K562 (cell line): ENCODE measurements at regions not wholly inside any gene's neighbourhood (a gene's known extent, or its start where the extent isn't known, plus 50 kb on each side); places are given as distances from the start of the nearest gene placed in this dataset.

ENCODE experiments used
- ATAC-seq: fragments of 200-7000 bp; cut with Tn5 transposase; 3 replicates; pipeline ENCODE4 v1.9.1; 2020; ENCODE audit warnings: moderate library complexity
- BruUV-seq: library from RNA; stranded (reverse); fragments of 400-500 nt; replicated peaks from 2 replicates; lab custom pipeline; 2021; lab: Mats Ljungman, UMichigan
- CTCF ChIA-PET: fragments of 300-600 bp; formaldehyde crosslinking; extraction: SDS; loops from one replicate; lab custom pipeline; 2021; ENCODE audit warnings: low intra/inter-chr PET ratio; lab: Yijun Ruan, JAX
- POLR2A ChIA-PET: fragments of 300-600, 350-650 bp; sonication (Branson Sonifier 250); formaldehyde crosslinking; extraction: SDS; loops from one replicate; lab custom pipeline; 2021; ENCODE audit warnings: antibody characterized with exemption, inconsistent platforms; lab: Yijun Ruan, JAX
- DNase-seq, 4 experiments: peaks; one replicate each; pipeline versions ENCODE4 v3.0.0 to v3.0.0-alpha.2; 2011 to 2018; ENCODE audit warnings: low spot score in 3 of 4, mixed read lengths in 3 of 4; ENCODE audit errors: extremely low read depth in 1 of 4
- FAIRE-seq: peaks from 2 replicates; lab custom pipeline; 2011; peaks lifted over from hg19 to GRCh38; lab: Jason Lieb, UNC
- H2AFZ ChIP-seq: 2 replicates; pipeline ENCODE4 v1.6.0; 2011; ENCODE audit warnings: low read depth, low read length, control low read depth, inconsistent platforms
- H3K27ac ChIP-seq: fragments of 200-600 bp; 3 replicates; pipeline ENCODE4 v1.8.0; 2011; ENCODE audit warnings: low read depth, mild to moderate bottlenecking, control low read depth, inconsistent platforms, low read length, moderate library complexity, mixed read lengths; ENCODE audit errors: extremely low read depth
- H3K27me3 ChIP-seq, 2 experiments: fragments of 300-600 bp in 1 of 2; 2 replicates in 1 of 2; 3 replicates in 1 of 2; pipeline versions ENCODE4 v1.6.0 to v1.8.0; 2011; ENCODE audit warnings: inconsistent platforms in 2 of 2, low read length in 2 of 2, mild to moderate bottlenecking in 1 of 2, mixed read lengths in 1 of 2, moderate library complexity in 1 of 2; ENCODE audit not compliant: control insufficient read depth in 2 of 2, insufficient read depth in 2 of 2
- H3K36me3 ChIP-seq: fragments of 300-600 bp; 3 replicates; pipeline ENCODE4 v1.8.0; 2011; ENCODE audit warnings: mild to moderate bottlenecking, low read length, inconsistent platforms; ENCODE audit not compliant: control insufficient read depth, insufficient read depth
- H3K4me1 ChIP-seq, 2 experiments: fragments of 200-600 bp in 1 of 2; replicated peaks in 1 of 2; 2 replicates in 1 of 2; 3 replicates in 1 of 2; pipeline versions ENCODE4 v1.5.1 to v1.8.0; 2011; ENCODE audit warnings: inconsistent platforms in 2 of 2, low read length in 2 of 2, mild to moderate bottlenecking in 1 of 2, mixed read lengths in 1 of 2, moderate library complexity in 1 of 2; ENCODE audit not compliant: control insufficient read depth in 2 of 2, insufficient read depth in 2 of 2
- H3K4me2 ChIP-seq: 2 replicates; pipeline ENCODE4 v1.6.1; 2011; ENCODE audit warnings: low read length, control low read depth, inconsistent platforms, mixed read lengths; ENCODE audit not compliant: insufficient read depth
- H3K4me3 ChIP-seq: fragments of 200-600 bp; sonication (generic), shearing (Covaris generic); 2 replicates; pipeline ENCODE4 v1.5.1; 2016; ENCODE audit warnings: control low read depth, inconsistent platforms
- H3K79me2 ChIP-seq: fragments of 200-600 bp; 3 replicates; pipeline ENCODE4 v1.8.0; 2011; ENCODE audit warnings: low read length, inconsistent platforms; ENCODE audit not compliant: control insufficient read depth, insufficient read depth
- H3K9ac ChIP-seq, 2 experiments: 2 replicates each; pipeline versions ENCODE4 v1.6.0 to v1.6.1; 2011; ENCODE audit warnings: low read depth in 2 of 2, low read length in 2 of 2, control low read depth in 1 of 2, inconsistent platforms in 1 of 2, mild to moderate bottlenecking in 1 of 2, mixed read lengths in 1 of 2; ENCODE audit not compliant: insufficient read depth in 1 of 2
- H3K9me1 ChIP-seq: one replicate; pipeline ENCODE4 v1.6.0; 2011; ENCODE audit warnings: inconsistent platforms, mild to moderate bottlenecking, low read length, moderate library complexity; ENCODE audit not compliant: control insufficient read depth, insufficient read depth
- H3K9me3 ChIP-seq: replicated peaks from 2 replicates; pipeline ENCODE4 v1.5.1; 2011; ENCODE audit warnings: low read depth, low read length, inconsistent platforms; ENCODE audit not compliant: control insufficient read depth, insufficient read depth
- H4K20me1 ChIP-seq: replicated peaks from 2 replicates; pipeline ENCODE4 v1.6.1; 2011; ENCODE audit warnings: low read length, inconsistent platforms, mixed read lengths; ENCODE audit not compliant: control insufficient read depth, insufficient read depth
- CBFA2T3 ChIP-seq: fragments of 450-650 bp; IDR thresholded peaks from 2 replicates; pipeline ENCODE4 v1.6.1; 2017
- CBX2 ChIP-seq: fragments of 200-600 bp; sonication (generic); IDR thresholded peaks from one replicate; pipeline ENCODE4 v1.6.1; 2012; ENCODE audit warnings: mild to moderate bottlenecking, low read length, inconsistent platforms; ENCODE audit not compliant: insufficient read depth, poor library complexity, severe bottlenecking
- CGGBP1 ChIP-seq: fragments of 250-450 bp; sonication (Bioruptor Pico); IDR thresholded peaks from 2 replicates; pipeline ENCODE4 v1.9.0; 2021; ENCODE audit warnings: mild to moderate bottlenecking
- SFPQ ChIP-seq: fragments of 200-400 bp; formaldehyde crosslinking; IDR thresholded peaks from 2 replicates; pipeline ENCODE4 v1.6.1; 2017; ENCODE audit warnings: mild to moderate bottlenecking, low read depth, low read length, moderate library complexity
- TCF7 ChIP-seq: sonication (generic); IDR thresholded peaks from 2 replicates; pipeline ENCODE4 v1.6.1; 2016; ENCODE audit warnings: antibody characterized with exemption, borderline replicate concordance
- TCF7L2 ChIP-seq: fragments of 150-350 bp; IDR thresholded peaks from 2 replicates; pipeline ENCODE4 v1.6.1; 2016; ENCODE audit warnings: low read depth, mild to moderate bottlenecking, low read length, moderate library complexity
- U2AF2 ChIP-seq: fragments of 200-400 bp; formaldehyde crosslinking; optimal IDR thresholded peaks from 2 replicates; pipeline ENCODE3; 2017; ENCODE audit warnings: low read depth, mild to moderate bottlenecking, low read length
- ZBTB43 ChIP-seq: sonication (generic); formaldehyde crosslinking; IDR thresholded peaks from 2 replicates; pipeline ENCODE4 v1.8.0; 2023; ENCODE audit warnings: mild to moderate bottlenecking, missing genetic modification reagents
- WGBS: fragments of 100-300 bp; shearing (Covaris generic); methylation state at CpG from one replicate; pipeline ENCODE4 v1.1.6; 2016; ENCODE audit warnings: low coverage, mixed read lengths; ENCODE audit not compliant: insufficient coverage; ENCODE audit errors: missing lambda C conversion rate; 5-methylcytosine and 5-hydroxymethylcytosine counted together
- in situ Hi-C: fragments of 300-500 bp; cut with MboI; formaldehyde crosslinking; loops from 4 replicates; pipeline ENCODE4 v1.15.0; 2018; ENCODE audit warnings: inconsistent platforms, mixed read lengths
- intact Hi-C: fragments of 100-400 bp; cut with micrococcal nuclease; formaldehyde crosslinking; loops from 2 replicates; pipeline ENCODE4 v1.14.2; 2022

- no TSS peak for BruUV-seq
- no peak for ATAC-seq
- H3K9ac ChIP-seq: no peak overlapping the region
- POLR2A ChIA-PET: no interaction called here
- no peak overlapping the region for H2AFZ ChIP-seq
- no peak for FAIRE-seq
- no peak overlapping the region for H3K27ac ChIP-seq
- 0% methylated on average over 3 of the region's 3 CpGs for WGBS
- TF ChIP-seq CGGBP1 (no peak), SFPQ (no peak), TCF7L2 (no peak), CBFA2T3 (no peak), ZBTB43 (no peak), CBX2 (no peak), TCF7 (no peak), U2AF2 (no peak)
- H3K9me1 ChIP-seq: no peaks in the 10 kb centered on the region
- in situ Hi-C loops (loop anchor here (10.0 kb wide), 1 partner anchor 125 kb away; no protein-coding TSS in a partner anchor), intact Hi-C loops (no loop called here)
- H3K27me3 ChIP-seq: peaks cover 0 to 5% of the 10 kb centered on the region in 2 experiments; a peak in 1 of 5 replicates
- DNase-seq: no peak
- no peaks in the 10 kb centered on the region for H3K9me3 ChIP-seq
- CTCF ChIA-PET: no interaction called here
- no peak overlapping the region for H3K4me3 ChIP-seq
- no peaks in the 10 kb centered on the region for H3K79me2 ChIP-seq
- H4K20me1 ChIP-seq: no peaks in the 10 kb centered on the region; the same call in 1 of the 2 replicates
- no peaks in the 10 kb centered on the region for H3K36me3 ChIP-seq
- no peaks in the 10 kb centered on the region for H3K4me1 ChIP-seq
- H3K4me2 ChIP-seq: no peak overlapping the region
Measured at GRCh38 chr7:32219416-32219815, 149.2 kb upstream of the PDE1C start.
